Pancreas (tissue), 10 donors: ENCODE measurements at regions not wholly inside any gene's neighbourhood (a gene's known extent, or its start where the extent isn't known, plus 50 kb on each side); places are given as distances from the start of the nearest gene placed in this dataset.

ENCODE experiments used
- ATAC-seq, 4 donors: fragments of 200-7000 bp; cut with Tn5 transposase; one replicate each; pipeline versions ENCODE4 v1.8.0 to v1.9.1; 2020; ENCODE audit warnings: mild to moderate bottlenecking in 4 of 4, moderate library complexity in 4 of 4
- DNase-seq, 6 donors: peaks; one replicate each; pipeline ENCODE4 v3.0.0-alpha.2; 2020
- FAIRE-seq: peaks from 2 replicates; lab custom pipeline; 2012; peaks lifted over from hg19 to GRCh38; lab: Jason Lieb, UNC
- H3K27ac ChIP-seq, 4 donors: fragments of 200-600 bp; sonication (generic); 1 replicate in 3 of 4; 2 replicates in 1 of 4; pipeline versions ENCODE4 v1.5.0 to v1.8.0; 2020
- H3K27me3 ChIP-seq, 4 donors: fragments of 200-600 bp; one replicate each; pipeline ENCODE4 v1.8.0; 2021
- H3K36me3 ChIP-seq, 3 donors: fragments of 200-600 bp; sonication (generic) in 1 of 3; one replicate each; pipeline versions ENCODE4 v1.5.0 to v1.8.0; 2020 to 2021
- H3K4me1 ChIP-seq, 3 donors: fragments of 200-600 bp; one replicate each; pipeline ENCODE4 v1.8.0; 2021
- H3K4me3 ChIP-seq, 4 donors: fragments of 200-600 bp; sonication (generic) in 2 of 4; one replicate each; pipeline versions ENCODE4 v1.5.0 to v1.8.0; 2020 to 2021
- H3K9me3 ChIP-seq, 4 donors: fragments of 200-600 bp; one replicate each; pipeline ENCODE4 v1.8.0; 2021
- CTCF ChIP-seq, 4 donors: fragments of 200-600 bp; sonication (generic) in 3 of 4; IDR thresholded peaks; one replicate each; pipeline versions ENCODE4 v1.5.0 to v1.8.0; 2021; ENCODE audit warnings: antibody characterized with exemption in 4 of 4
- WGBS, 2 donors: extraction: QIAGEN DNeasy Blood & Tissue Kit; methylation state at CpG; one replicate each; pipeline ENCODE4 v1.1.7; 2013; 5-methylcytosine and 5-hydroxymethylcytosine counted together
- intact Hi-C, 3 donors: fragments of 100-400 bp; cut with DNase I; formaldehyde crosslinking; loops; one replicate each; pipeline versions ENCODE4 v1.11.1 to v1.14.2; 2022
- donor health status: healthy with polysubstance abuse.
- donor health status: DM: no; HTN: no; CAD: no; lungs with moderate emphysema.
- donor health status: DM: no; HTN: no; CAD: no.
- donor health status: control.
- donor health status: control.
- donor health status: Bipolar disorder and iron deficiency.
- donor health status: DM: yes; HTN: yes; CAD: no.
- donor health status: DM: no; HTN: no; CAD: no.
- donor health status: DM: no; HTN: no; CAD: no.
- donor health status: DM: yes; HTN: yes; CAD: no.

DNA sequence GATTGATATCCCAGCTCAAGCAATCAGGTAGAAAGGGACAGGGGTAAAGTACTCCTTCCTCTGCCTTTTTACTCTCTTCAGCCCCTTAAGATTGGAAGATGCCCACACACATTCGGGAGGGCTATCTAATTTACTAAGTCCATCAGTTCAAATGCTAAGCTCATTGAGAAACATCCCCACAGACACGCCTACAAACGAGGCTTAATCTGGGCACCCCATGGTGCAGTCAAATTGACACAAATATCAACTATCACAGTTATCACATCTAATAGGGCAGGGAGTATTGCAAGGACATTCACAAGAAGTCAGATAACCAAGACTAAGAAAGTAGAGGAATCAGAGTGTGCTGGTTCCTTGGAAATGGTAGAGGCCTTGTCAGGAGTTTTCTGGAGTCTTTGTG is 437.8 kb upstream of the AZI2 start:
- Histone ChIP-seq H3K27me3 (no peaks in the 10 kb centered on the region), H3K4me1 (no peaks in the 10 kb centered on the region), H3K9me3 (no peaks in the 10 kb centered on the region), H3K4me3 (no peak overlapping the region), H3K27ac (no peak overlapping the region), H3K36me3 (no peaks in the 10 kb centered on the region)
- intact Hi-C loops, result no loop called here
- DNase-seq (no peak), ATAC-seq (no peak), FAIRE-seq (no peak)
- no peak for TF ChIP-seq CTCF (IDR thresholded peaks at IDR 0.05)
- WGBS, 2 donors, result 63 to 74% methylated on average over 3 of the region's 3 CpGs

DNA sequence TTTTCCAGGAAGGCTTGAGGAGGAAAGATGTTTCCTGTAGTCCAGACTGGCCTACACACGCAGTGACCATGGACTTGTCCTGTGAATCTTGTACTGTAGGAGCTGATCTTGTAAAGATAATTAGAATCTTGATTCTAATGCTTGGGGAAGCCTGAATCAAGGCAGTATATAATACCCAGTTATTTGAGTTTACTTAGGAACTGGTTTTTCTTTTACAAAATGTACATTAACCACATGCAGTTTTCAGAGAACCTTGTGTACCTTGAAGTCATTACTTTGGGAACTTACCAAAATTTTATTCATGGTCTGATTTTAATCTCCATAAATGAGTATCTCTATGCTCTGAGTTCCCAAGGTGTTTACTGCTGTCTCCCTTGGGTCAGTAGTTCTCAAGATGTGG is 439.9 kb upstream of the AZI2 start:
- no peak for ATAC-seq
- H3K27ac ChIP-seq, result no peak overlapping the region
- H3K36me3 ChIP-seq, result no peaks in the 10 kb centered on the region
- H3K4me3 ChIP-seq, result no peak overlapping the region
- DNase-seq, result no peak
- no peaks in the 10 kb centered on the region for H3K4me1 ChIP-seq
- TF ChIP-seq CTCF (IDR thresholded peaks at IDR 0.05), result no peak
- H3K9me3 ChIP-seq, result no peaks in the 10 kb centered on the region
- no peak for FAIRE-seq
- no peaks in the 10 kb centered on the region for H3K27me3 ChIP-seq
- 55 to 65% methylated on average over 1 of the region's 1 CpG for WGBS, 2 donors
- intact Hi-C loops, result no loop called here

GRCh38 chr3:28791713-28792255 is 443.2 kb upstream of the AZI2 start:
- Histone ChIP-seq H3K9me3 (no peaks in the 10 kb centered on the region), H3K36me3 (no peaks in the 10 kb centered on the region), H3K27ac (no peak overlapping the region), H3K4me3 (no peak overlapping the region), H3K27me3 (no peaks in the 10 kb centered on the region), H3K4me1 (no peaks in the 10 kb centered on the region)
- intact Hi-C loops, result no loop called here
- no peak for DNase-seq
- WGBS, 2 donors, result 70 to 77% methylated on average over 6 of the region's 6 CpGs
- no peak for TF ChIP-seq CTCF (IDR thresholded peaks at IDR 0.05)
- ATAC-seq, result no peak
- no peak for FAIRE-seq

GRCh38 chr3:28792604-28793003 is 444.0 kb upstream of the AZI2 start:
- no peaks in the 10 kb centered on the region for H3K4me1 ChIP-seq
- H3K36me3 ChIP-seq, result no peaks in the 10 kb centered on the region
- no peaks in the 10 kb centered on the region for H3K27me3 ChIP-seq
- no peaks in the 10 kb centered on the region for H3K9me3 ChIP-seq
- FAIRE-seq (no peak), DNase-seq (no peak), ATAC-seq (peak in 2 of 4 donors; percentile 64 to 71)
- intact Hi-C loops, result no loop called here
- no peak overlapping the region for H3K27ac ChIP-seq
- WGBS, 2 donors, result 16 to 21% methylated on average over 2 of the region's 2 CpGs
- no peak for TF ChIP-seq CTCF (IDR thresholded peaks at IDR 0.05)
- H3K4me3 ChIP-seq, result no peak overlapping the region

DNA sequence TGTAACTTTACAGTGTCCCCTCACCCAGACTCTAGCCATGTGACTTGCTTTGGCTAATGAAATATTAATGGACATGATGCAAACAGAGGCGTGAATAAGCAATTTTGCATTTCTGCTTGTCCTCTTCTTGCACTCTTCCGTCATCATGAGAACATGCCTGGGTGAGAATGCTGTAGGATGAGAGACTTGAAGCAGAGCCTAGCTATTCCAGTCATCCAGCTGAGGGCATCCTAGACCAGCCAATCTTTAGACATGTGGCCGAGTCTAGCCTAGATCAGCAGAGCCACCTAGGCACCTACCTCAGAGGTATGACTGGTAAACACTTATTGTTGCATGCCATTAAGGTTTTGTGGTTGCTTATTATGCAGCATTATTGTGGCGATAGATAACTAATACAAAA is 450.5 kb upstream of the AZI2 start:
- no peak for ATAC-seq
- WGBS, 2 donors, result 77 to 95% methylated on average over 4 of the region's 4 CpGs

More for the DNA sequence above, 450.5 kb upstream of the AZI2 start:
- H3K27me3 ChIP-seq, result no peaks in the 10 kb centered on the region
- FAIRE-seq, result no peak
- no peak overlapping the region for H3K4me3 ChIP-seq
- H3K36me3 ChIP-seq, result no peaks in the 10 kb centered on the region
- intact Hi-C loops, result no loop called here
- no peak overlapping the region for H3K27ac ChIP-seq
- no peak for DNase-seq
- H3K4me1 ChIP-seq, result no peaks in the 10 kb centered on the region
- H3K9me3 ChIP-seq, result no peaks in the 10 kb centered on the region
- no peak for TF ChIP-seq CTCF (IDR thresholded peaks at IDR 0.05)
